Midbrain (tissue), 1 donor: ENCODE measurements at regions not wholly inside any gene's neighbourhood (a gene's known extent, or its start where the extent isn't known, plus 50 kb on each side); places are given as distances from the start of the nearest gene placed in this dataset.

Source experiments
- DNase-seq: peaks from one replicate; lab custom pipeline; 2025; lab: John Stamatoyannopoulos, UW

- DNase-seq: no peak
These were observed 233.0 kb upstream of the TNP1 start for GRCh38 chr2:217092710-217093379.

- DNase-seq: no peak
These were observed 231.7 kb upstream of the TNP1 start for GRCh38 chr2:217091531-217091930.

DNA sequence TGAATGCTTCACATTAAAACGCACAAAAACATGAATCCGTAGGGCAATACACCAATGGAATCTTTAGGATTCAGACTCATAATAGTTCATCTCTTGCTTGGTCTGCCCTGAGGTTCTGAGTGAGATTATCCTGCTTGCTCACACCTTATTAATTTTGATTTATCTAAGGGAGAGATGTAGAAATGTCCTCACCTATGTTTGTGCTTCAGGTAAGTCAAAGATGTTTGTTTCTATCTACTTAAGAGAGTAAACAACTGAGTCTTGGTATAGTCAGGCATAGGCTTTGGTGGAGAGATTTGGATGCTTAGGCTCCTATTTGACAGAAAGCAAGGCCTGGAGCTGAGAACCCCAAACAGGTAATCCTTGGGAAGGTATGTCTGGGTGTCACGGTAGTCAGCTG lies 231.0 kb upstream of the TNP1 start:
- DNase-seq: no peak

GRCh38 chr2:217090024-217090473 lies 230.2 kb upstream of the TNP1 start:
- DNase-seq: no peak

DNA sequence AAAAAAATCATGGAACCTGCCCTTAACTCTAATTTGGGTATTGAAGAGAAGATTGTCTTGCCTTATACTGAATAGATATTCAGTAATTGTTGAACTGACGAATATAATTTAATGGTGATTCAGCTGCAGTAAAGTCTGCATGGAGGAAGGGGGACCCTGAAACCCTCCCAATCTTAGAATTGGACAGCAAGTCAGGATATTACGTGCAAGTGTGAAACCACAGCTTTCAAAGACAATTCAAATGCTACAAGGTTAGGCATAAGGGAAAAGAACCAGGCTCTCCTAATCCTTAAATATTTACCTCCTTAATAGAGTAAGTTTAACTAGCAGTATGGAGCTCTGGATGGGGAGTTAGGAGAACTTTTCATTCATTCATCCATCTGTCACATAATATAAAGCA lies 226.9 kb upstream of the TNP1 start:
- no peak for DNase-seq

GRCh38 chr2:217086038-217086522 lies 226.2 kb upstream of the TNP1 start:
- DNase-seq: no peak

DNA sequence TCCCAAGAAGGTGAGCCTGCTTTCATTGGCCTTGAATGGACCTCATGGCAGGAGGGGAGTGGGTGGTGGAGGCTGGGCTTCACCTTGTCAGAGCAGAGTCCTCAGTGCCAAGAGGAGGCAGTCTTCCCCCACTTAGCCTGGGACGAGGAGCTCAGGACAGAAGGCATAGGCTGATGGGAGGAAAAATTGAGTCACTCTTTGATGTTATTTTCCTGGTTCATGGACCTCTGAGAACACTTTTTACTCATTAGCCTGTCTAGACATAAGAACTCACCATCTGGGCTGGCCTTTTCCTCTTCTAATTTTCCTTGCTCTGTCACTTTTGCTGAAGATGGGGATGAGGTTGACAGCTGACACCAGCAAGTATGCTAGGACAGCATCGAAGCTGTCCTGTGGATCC lies 225.7 kb upstream of the TNP1 start:
- DNase-seq: no peak

GRCh38 chr2:217081799-217082198 lies 221.9 kb upstream of the TNP1 start:
- DNase-seq: no peak

DNA sequence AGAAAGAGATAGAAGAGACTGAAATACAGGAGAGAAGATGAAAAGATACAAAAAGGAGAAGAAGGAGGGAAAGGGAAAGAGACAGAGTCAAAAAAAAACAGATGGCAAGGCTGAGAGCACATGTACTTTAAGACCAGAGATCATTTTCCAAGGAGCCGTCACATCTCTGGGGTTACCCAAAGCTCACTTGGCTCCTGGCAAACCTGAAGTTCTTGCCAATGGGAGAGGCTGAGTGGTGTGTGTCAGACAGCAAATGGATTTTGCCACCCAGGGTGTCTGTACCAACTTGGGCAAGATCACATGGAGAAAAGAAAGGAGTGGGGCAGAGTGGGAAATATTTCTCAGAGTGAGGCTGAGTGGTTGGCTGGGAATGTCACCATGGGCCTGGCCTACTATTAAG lies 219.3 kb upstream of the TNP1 start:
- no peak for DNase-seq

- DNase-seq: no peak
These were observed 218.1 kb upstream of the TNP1 start for GRCh38 chr2:217077831-217078407.

DNA sequence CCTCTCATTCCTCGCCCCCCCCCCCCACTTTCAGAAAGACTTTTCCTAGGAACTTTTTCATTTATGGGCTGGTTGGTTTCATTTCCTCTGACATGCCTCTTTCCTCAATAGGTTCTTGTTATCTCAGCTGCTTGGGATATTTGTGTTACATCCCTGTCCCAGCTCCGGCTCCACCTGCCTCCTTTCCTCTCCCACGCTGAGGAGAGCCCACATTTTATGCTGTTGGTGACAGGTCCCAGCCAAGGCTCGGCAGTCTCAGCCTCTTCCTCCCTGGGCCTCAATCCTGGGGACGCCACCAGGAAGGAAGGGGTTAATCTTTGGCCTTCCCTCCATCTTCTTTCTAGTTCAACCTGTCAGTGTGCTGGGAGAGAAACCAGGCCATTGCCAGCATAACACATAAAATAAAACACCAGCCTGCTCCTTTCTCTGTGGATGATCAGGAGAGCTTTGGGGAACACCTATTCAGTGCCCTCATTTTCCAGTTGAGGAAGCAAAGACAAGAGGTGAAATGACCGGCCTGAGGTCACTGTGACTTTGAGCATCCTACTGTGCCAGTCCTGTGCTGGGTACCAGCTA lies 216.9 kb upstream of the TNP1 start:
- no peak for DNase-seq

GRCh38 chr2:217076058-217076435 lies 216.2 kb upstream of the TNP1 start:
- DNase-seq: no peak

- no peak for DNase-seq
These were observed 215.6 kb upstream of the TNP1 start for GRCh38 chr2:217075268-217076057.

- no peak for DNase-seq
These were observed 214.9 kb upstream of the TNP1 start for GRCh38 chr2:217074576-217075255.

GRCh38 chr2:217071416-217071815 lies 211.6 kb upstream of the TNP1 start:
- DNase-seq: no peak

GRCh38 chr2:217070611-217071010 lies 210.7 kb upstream of the TNP1 start:
- DNase-seq: no peak

DNA sequence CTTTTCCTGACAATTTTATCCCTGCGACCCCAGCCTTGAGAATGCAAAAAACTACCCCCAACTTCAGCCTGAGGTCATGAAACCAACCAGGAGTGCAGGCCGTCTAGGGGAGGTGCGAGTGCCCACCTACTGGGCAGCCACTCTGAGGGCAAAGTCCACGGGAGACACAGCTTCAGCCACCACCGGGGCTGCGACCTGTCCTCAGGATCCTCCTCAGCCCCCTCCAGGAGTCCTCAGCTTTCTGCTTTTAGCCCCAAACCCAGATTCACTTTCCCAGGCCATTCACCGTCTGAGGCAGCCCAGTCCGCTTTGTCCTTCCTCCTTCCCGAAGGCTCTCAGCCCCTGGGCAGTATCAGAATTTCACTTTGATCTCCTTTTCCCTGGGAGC lies 210.2 kb upstream of the TNP1 start:
- DNase-seq: no peak

DNA sequence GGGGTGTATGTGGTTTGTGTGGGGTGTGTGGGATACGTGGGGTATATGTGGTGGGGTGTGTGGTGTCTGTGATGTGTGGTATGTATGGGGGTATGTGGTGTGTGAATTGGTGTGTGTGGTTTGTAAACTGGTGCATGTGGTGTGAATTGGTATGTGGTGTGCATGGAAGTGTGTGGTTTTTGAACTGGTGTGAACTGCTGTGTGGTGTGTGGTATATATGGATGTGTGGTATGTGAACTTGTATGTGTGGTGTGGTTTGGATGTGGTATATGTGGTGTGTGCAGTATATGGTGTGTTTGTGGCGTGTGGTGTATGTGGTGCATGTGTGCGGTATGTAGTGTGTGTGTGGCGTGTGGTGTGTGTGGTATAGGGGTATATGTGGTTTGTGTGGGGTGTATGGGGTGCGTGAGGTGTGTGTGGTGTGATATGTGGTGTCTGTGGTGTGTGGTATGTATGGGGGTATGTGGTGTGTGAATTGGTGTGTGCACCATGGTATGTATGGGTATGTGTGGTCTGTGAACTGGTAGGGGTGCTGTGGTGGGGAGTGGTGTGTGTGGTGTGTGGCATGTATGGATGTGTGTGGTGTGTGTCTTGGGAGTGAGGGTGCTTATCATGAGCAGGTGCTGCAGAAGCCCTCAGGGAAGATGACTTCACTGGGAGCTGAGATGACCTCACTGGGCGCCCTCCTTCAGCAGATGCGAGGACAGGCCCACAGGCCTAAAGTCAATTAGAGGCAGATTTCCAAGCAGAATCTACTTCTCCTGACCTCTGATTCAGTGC lies 209.6 kb upstream of the TNP1 start:
- no peak for DNase-seq

DNA sequence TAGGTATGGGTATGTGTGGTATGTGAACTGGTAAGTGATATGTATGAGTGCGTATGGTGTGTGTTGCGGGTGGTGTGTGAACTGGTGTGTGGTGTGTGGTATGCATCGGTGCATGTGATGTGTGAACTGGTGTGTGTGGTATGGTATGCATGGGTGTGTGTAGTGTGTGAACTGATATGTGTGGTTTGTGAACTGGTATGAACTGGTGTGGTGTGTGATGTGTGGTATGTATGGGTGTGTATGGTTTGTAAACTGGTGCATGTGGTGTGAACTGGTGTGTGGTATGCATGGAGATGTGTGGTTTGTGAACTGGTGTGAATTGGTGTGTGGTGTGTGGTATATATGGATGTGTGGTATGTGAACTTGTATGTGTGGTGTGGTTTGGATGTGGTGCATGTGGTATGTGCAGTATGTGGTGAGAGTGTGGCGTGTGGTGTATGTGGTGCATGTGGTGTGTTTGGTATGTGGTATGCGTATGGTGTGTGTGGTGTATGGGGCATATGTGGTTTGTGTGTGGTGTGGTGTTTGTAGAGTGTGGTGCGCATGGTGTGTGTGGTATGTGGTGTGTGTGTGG lies 208.9 kb upstream of the TNP1 start:
- DNase-seq: no peak

DNA sequence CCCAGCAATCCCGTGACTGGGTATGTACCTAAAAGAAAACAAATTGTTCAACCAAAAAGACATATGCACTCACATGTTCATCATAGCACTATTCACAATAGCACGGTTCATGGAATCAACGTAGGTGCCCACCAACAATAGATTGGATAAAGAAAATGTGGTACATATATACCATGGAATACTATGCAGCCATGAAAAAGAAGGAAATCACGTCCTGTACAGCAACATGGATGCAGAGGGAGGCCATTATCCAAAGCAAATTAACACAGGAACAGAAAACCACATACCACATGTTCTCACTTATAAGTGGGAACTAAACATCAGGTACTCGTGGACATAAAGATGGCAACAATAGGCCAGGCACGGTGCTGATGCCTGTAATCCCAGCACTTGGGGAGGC lies 207.9 kb upstream of the TNP1 start:
- no peak for DNase-seq
